ENCODE measurements at regions not wholly inside any gene's neighbourhood (a gene's known extent, or its start where the extent isn't known, plus 50 kb on each side); places are given as distances from the start of the nearest gene placed in this dataset.

DNA sequence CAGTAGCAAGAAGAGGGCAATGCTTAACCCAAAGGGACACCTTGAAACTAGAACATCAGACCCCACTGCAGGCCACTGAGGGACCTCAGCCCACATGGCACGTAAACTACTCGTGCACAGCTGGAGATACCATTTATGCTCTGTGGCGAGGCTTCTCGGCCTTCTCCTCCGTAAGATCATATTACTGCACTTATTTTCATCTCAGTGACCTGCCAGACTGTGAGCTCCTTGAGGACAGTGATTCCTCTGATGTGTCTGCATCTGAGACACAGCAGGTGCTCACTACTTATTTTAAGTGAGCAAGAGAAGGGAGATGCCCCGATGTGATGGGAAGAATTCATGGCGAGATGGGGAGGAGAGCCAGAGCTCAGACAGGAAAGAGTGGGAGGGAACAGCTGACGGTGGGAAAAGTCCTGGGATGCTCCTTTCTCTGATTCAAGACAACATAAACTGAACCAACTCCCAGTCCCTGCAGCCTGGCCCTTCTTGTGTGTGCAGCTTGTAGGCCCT, 137.6 kb downstream of the RPLP1 start:
- TF ChIP-seq RAD21 (IDR thresholded peaks at IDR 0.05; ENCODE audit: low read depth) (no peak), TAF1 (IDR thresholded peaks at IDR 0.05; ENCODE audit: low read depth) (no peak), TEAD4 (IDR thresholded peaks at IDR 0.05) (no peak), FOXM1 (IDR thresholded peaks at IDR 0.05; ENCODE audit: borderline replicate concordance, low read depth) (no peak), EGR1 (IDR thresholded peaks at IDR 0.05) (no peak), CEBPB (IDR thresholded peaks at IDR 0.05) (no peak), MAX (IDR thresholded peaks at IDR 0.05) (no peak)

All from Ishikawa (cell line).